Colon (tissue), 2 donors: ENCODE measurements at regions not wholly inside any gene's neighbourhood (a gene's known extent, or its start where the extent isn't known, plus 50 kb on each side); places are given as distances from the start of the nearest gene placed in this dataset.

Experiments
- FAIRE-seq: peaks from 2 replicates; lab custom pipeline; 2012; peaks lifted over from hg19 to GRCh38; lab: Jason Lieb, UNC
- donor health status: control.
- donor health status: control.

DNA sequence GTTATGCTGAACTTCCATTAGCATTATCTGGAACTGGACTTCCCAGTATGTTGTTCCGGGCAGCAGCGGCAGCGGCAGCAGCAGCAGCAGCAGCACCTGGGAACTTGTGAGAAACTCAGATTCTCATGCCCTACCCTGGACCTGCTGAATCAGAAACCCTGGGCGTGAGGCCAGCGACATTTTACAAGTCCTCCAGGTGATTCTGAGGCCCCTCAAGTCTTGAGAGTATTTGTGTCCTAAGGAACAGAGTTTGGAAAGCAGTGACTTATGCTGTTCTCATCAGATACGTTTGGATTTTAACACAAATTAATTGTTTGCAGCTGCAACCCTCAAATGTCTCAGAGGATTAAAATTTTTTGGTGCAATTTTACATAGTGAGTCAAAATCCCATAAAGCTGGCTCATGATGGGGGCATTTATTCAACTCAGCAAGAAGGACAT is 157.2 kb upstream of the KAZN start:
- no peak for FAIRE-seq

DNA sequence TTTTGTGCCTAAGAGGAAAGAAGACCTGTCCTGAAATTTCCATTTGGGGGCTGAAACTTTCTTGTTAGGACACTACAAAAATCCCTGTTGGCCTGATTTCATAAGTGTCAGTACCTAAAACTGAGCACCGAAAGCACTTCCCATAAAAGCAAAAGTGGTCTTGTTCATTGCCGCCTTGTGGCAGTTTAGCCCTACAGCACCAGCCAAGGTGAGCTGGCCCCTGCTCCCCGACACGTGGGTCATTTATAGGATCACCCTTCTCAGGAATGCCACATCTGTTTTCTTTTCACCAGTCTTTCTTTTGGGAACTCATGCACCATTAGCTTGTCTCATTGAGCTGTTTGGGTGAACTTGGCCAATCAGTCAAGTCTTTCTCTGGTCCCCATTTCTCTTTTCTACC is 155.8 kb upstream of the KAZN start:
- no peak for FAIRE-seq

DNA sequence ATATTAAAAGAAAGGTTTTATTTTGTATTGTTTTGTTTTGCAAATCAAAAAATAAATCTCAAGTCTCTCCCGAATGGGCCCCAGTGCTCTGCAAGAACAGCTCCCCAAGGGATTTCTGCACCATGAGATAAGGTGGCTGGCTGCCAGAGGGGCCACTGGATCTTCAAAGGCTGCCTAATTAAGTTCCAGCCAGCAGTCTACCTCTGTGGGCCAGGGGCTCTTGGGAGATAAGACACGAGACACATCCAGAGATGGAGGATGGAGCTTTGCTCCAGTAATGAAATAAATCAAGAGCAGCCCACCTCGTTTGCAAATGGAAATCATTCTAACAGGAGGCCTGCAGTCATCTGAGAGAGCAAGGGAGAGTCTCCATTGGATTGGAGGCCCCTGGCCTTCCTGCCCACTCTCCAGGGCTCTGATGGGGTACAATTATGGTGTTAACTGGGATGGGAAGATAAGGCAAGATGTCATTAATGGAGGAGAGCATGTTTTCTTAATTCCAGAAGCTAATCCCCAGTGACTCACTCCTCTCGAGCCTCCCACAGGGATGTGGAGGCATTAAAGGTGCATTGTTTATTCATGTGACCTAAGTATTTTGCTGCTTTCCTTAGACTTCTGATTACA is 155.2 kb upstream of the KAZN start:
- FAIRE-seq = no peak

DNA sequence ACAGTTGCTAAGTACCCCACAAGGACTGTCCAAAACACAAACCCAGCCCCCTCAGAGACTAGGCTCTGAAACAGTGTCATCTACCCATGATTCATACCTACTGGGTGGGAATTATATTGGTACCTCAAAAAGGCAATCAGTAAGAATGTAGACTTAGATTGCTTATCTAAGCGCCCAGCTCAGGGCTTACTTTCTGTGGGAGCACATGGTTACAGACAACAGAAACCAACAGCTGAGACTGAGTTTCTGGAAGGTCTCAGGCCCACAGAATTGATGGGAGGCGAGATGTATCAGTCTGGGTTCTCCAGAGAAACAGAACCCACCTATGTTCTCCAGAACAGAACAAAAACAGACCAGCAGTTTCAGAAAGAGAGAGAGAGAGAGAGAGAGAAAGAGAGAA is 147.3 kb upstream of the KAZN start:
- FAIRE-seq = no peak

DNA sequence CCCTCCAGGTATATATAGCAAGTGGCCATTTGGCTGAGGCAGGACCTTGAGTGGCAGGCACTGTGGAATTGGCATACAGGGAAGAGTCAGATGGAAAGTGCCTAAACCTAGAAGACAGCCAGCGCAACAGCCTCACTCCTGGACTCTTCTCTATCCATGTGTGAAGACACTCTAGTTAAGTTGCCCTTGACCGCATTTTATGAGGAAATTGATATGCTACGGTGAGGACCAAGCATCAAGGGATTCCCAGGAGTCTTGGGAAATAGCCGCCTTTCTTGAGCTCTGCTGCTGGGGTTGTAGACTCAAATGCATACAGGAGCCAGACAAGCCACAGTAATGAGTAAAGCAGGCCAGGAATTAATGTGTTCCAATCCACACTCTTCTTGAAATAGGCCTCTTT is 145.9 kb upstream of the KAZN start:
- no peak for FAIRE-seq

DNA sequence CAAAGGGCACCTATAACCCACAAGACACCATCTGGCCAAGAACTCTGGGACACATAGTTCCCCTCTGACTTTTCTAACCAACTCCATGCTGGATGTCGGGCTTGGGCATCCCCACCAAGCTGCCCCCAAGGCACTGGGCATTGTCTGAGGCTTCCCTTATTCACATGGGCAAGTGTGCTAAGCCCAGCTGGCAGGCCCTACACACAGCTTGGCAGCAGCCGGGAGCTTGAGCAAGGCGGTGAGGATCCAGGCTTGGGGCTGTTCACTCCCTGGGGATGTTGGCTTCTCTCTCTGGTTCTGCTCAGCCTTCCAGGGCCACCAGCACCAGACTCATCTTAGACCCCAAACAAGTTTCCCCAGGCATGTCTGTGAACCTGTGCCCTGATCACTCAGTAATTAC is 138.3 kb upstream of the KAZN start:
- FAIRE-seq = no peak

DNA sequence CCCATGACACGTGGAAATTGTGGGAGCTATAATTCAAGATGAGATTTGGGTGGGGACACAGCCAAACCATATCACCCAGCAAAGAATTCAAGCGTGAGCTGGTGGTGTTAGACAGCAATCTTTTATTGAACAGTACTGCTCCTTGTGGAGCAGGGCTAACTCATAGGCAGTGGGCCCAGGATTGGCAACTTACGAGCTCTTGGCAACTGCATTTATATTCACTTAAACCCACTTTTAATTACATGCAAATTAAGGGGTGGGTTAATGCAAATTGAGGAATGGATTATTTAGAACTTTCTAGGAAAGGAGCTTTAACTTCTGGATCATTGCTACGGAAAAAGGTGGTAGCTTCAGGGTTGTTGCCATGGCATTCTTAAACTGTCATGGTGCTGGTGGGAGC is 135.6 kb upstream of the KAZN start:
- no peak for FAIRE-seq

DNA sequence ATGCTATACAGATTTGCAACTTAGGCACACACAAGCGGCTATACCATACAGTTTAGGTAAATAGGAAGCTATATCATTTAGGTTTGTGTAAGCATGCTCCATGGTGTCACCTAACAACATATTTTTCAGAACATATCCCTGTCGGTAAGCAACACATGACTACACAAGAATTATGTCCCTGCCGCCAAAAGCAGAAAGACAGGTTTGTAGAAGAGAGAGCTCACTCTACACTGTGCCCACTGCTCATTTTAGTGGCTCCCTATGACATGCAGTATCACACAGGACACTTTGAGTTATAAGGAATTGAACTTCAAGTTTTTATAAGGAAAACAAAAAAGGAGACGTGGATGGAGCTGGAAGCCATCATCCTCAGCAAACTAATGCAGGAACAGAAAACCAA is 132.5 kb upstream of the KAZN start:
- no peak for FAIRE-seq

DNA sequence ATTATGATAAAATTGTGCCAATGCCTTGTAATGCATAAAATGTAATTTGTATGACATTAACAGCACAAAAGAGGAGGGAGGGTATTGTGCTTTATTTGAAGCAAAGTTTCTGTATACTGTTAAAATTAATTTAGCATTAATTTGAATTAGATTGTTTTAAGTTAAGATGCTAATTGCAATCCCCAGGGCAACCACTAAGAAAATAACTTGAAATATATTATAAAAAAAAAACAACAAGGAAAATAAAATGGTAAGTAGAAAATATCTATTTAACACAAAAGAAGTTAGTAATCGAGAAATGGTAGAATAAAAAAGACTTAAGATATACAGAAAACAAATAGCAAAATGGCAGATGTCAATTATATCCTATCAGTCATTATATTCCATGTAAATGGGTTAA is 131.4 kb upstream of the KAZN start:
- FAIRE-seq = no peak

DNA sequence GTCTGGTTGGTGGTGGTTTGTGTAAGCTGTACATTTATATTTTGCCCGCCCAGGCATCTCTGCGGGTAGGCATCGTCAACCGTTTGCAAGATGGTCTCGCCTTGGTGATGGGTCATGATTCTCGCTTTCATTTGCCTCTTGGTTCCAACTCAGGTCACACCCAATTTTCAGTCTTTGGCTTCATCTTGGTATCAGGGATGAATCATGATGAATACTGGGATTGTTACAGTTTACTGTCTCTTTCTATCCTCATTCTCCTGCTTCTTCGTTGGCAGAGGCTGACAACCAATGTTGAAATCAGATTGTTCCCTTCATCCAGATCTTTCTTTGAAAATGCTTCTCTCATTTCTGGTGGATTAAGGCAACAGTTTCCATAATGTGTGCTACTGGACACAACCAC is 129.7 kb upstream of the KAZN start:
- no peak for FAIRE-seq

DNA sequence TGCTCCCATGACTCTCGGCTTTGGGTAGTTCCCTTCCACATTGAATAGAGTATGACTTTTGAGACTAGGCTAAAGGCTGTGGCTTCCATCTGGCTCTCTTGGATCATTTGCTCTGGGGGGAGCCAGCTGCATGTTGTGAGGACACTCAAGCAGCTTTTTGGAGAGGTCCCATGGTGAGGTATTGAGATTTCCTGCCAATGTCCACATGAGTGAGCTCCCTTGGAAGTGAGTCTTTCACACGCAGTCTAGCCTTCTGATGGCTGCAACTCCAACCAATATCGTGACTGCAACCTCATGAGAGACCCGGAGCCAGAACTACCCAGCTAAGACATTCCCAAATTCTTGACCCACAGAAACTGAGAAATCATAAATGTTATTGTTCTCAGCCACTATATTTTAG is 127.7 kb upstream of the KAZN start:
- no peak for FAIRE-seq

DNA sequence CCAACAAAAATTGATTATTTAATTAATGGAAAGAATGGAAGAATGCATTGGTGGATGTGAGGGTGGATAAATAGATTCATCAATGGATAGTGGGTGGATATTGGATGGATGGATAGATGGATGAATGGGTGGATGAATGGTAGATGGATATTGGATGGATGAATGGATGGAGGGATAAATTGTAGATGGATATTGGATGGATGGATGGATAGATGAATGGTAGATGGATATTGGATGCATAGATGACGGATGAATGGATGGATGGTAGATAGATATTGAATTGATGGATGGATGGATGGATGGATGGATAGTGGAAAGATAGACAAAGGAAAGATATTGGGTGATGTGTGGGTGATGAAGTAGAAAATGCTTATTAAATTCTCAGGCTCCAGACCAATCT is 123.6 kb upstream of the KAZN start:
- no peak for FAIRE-seq

DNA sequence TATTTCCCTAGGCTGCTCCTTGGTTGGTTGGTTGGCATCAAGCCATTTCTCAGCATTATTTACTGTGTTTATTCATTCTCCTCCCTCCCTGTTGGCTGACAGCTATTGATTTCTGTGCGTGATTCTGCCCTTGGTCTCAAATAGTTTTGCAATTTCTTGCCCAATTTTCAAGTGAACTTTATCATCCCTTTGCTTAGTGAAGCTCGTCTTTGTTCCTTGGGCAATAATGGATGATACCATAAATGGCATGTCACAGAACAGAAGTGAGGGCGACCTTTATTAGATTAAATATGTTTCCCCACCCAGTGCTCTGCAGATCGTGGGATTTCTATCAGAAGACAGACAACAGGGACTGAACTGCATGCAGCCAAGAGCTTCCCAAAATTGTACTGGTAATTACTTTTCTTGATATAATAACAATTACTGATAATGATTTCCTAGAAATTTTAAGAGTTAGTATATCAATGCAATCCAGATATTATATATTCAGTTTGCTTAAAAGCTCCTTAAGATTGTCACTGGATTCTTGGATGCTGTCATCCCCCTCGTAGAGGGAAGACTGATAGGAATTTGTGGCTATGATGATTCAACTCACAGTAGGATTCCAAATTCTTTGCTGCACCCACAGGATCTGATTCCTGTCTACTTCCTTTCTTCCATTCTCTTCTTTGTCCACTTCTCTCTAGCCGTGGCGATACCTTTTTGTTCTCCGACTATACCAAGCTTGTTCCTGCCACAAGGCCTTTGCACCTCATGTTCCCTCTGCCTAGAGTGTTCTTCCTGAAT is 122.1 kb upstream of the KAZN start:
- no peak for FAIRE-seq

DNA sequence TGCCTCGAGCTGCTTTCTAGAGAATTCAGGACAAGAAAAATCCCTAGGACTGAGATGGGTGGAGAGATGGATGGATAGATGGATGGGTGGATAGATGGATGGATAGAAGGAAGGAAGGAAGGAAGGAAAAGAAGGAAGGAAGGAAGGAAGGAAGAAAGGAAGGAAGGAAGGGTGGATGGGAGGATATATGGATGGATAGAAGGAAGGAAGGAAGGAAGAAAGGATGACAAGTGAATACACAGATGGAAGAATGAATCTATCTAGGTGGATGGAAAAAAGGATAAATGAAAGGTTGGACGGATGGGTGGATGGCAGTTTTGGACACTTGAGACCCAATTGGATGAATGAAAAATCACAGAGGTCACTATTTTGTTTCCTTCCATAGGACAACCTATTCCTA is 120.4 kb upstream of the KAZN start:
- FAIRE-seq = no peak

DNA sequence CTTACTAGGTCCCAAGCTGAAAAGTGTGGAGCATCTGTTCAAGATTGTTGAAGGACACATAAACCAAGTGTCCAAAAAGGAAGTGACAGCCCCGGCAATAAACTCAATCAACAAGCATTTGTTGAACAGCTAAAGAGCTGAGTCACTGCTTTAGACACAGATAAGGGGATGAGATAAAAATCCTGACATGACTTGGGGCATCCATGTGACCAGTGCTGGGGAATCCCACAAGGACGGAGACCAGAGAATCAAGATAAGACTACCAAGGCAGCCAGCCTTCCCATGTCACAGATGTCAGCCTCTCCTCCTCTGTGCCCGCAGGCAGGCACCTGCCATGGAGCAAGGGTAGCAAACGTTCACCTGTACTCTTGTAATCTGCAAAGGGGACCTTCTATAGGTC is 118.6 kb upstream of the KAZN start:
- no peak for FAIRE-seq

DNA sequence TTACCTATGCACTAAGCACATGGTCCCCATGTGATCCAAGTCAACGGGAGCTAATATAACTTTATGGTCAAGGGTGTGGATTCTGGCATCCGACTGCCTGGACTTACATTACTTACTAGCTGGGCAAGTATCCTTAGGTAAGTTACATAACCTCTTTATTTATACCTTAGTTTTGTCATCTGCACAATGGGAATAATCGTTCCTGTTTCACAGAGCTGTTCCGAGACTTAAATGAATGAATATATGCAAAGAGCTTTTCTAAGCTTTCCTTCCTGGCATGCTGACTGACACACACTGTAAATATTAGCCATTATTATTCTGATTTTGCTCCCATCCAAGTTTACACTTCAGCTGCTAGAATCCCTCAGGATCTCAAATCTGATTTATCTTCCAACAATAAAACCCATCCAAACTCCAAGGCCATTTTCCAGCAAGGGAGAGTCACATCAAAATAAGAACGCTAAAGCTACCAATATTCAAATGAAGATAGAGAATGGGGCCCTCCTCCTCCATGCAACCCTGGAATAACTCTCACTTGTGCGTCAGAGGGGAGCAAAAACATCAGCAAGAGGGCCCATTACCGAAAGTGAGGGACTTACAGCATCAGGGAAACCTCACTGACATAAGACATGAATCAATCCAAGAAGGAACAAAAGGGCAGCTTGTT is 115.6 kb upstream of the KAZN start:
- FAIRE-seq = no peak

DNA sequence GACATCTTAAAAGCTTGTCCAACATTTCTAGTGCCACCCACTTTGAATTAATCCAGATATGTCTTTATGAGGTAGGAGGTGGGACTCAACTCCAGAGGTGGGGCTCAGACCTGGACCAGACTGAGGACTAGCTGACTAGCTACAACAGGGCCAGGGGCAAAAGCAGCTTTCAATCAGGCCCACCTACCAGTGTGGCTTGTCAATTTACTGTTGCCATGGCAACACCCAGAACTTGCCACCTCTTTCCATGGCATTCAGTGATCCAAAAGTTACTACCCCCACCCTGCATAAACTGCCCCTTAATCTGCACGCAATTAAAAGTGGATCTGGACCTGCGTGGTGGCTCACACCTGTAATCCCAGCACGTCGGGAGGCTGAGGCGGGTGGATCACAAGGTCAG is 113.2 kb upstream of the KAZN start:
- no peak for FAIRE-seq

DNA sequence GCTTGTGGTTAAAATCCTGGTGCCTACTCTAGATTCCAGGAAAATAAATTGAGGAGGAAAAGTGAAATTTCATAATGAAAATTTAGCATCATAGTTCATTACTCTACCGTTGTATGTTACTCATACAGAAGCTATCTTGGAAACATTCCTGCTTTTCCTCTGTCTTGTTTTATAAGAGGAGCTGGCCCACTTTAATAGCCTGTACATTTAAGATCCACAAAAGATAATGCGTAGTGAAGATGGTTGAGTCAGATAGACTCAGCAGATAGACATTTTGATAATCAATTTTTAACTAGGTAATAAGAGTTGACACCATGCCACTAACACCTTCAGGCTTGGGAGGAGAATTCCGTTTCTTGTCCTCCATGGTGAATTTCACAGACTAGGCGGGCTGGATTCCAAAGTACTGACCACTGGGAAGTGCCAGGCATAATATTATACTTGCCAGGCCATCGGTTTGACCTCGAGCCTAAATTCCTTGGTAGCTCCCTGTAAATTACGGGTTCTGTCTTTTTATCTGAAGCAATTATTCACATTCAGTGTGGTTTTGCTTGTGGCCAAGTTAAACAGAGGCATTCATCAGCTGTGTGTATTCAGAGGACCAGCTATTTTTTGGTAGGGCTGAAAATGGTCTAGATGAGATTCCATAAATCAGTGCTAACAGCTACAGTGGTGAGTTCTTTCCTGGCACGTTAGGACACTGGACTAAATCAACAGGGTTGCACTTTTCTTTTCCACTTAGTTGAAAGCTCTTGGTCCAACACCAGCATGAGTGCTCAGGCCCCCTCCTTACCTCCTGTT is 111.9 kb upstream of the KAZN start:
- no peak for FAIRE-seq

DNA sequence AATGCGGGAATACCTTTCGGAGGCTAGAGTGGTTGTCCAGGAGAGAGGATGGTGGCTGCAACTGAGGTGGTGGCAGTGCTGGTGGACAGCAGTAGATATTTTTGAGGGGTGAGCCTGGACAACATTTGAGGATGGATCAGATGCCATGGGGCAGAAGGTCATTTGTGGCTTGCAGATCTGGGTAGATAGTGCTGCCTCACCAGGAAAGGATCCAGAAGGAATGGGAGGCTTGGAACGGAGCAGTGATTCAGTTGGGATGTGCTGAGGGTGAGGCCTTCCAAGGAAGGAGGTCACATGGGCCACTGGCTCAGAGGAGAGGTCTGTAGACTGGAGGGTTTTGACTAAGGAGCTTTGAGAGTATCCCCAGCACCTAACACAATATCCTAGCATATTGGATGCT is 110.8 kb upstream of the KAZN start:
- no peak for FAIRE-seq

DNA sequence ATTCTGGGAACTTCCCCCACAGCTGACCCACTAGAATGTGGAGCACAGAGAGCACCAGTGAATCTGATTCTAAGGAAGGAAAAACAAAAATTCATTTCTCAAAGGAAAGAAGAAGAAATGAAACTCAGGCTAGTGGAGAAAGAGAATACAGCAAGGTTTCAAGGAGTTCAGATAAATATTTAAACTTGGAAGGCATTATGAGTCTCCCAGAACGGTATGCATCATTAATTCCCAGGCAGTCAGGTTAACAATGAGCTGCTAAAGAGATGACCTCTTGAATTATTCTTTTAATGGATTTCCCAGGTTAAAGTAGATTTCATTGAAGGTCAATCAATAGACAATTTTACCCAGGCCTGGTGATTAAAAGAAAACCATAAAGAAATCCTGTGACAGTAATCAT is 103.6 kb upstream of the KAZN start:
- FAIRE-seq = no peak

DNA sequence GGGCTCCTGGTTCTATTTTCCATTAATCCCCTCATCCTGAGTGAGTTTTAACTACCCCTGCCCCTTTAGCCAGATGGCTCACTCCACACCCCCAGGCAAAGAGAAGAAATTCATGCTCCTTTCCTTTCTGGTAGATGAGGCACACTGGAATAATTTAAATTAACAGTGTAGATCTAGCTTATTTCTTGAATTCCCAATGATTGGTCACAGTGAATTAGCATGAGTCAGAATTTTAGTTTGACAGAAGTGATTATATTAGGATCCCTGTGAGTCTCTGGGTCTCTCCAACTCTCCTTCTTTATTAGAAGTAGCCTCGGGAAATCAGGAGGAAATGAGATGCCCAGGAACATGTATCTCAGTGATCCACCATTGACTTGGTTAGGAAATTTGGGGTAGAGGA is 103.1 kb upstream of the KAZN start:
- no peak for FAIRE-seq

DNA sequence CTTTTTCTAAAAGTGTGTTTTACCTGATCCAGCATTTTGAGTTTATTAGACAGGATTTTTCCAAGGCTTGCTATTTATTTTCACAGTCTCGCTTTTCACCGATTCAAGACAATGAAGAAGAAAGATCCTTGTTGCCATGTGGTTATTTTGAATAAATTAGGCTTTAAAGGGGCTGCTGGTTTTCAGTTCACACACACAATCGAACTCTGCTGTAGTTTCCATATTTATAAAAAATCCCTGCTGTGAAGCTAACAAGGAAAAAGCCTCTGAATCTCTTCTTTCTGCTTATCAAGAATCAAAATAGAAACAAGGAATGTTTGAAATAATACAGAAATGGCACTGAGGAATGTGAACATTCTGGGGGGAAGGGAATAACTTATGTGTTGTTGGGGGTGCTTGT is 102.5 kb upstream of the KAZN start:
- no peak for FAIRE-seq

DNA sequence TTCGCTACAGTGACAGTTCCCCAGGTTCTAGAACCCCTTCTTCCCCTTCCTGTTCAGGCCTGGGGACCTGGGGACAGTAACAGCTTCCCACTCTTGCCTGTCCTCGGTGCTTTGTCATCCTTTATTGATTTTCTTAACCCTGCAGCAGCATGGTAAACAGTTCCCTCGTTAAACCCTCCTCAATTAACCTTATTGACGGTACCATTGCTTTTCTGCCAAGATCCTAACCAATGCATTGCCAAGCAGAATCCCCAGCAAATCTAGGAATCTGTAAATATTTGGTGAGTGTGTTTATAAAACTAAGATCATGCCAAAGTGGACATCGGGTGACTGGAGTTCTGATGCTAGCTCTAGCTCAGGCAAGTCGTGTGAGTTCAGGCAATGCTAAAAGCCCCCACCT is 99.6 kb upstream of the KAZN start:
- no peak for FAIRE-seq
